Liver (tissue), 3 donors: ENCODE measurements at regions not wholly inside any gene's neighbourhood (a gene's known extent, or its start where the extent isn't known, plus 50 kb on each side); places are given as distances from the start of the nearest gene placed in this dataset.

Experiments used
- ATF3 ChIP-seq: IDR thresholded peaks from 2 replicates; pipeline ENCODE4 v1.6.1; 2016; ENCODE audit warnings: antibody characterized with exemption
- CTCF ChIP-seq: fragments of 150-350 bp; IDR thresholded peaks from 2 replicates; pipeline ENCODE4 v1.5.1; 2017; ENCODE audit warnings: improper control_type of control experiment, low read depth, low read length; ENCODE audit not compliant: missing input control
- FOXA2 ChIP-seq: IDR thresholded peaks from 2 replicates; pipeline ENCODE4 v1.6.1; 2016; ENCODE audit warnings: antibody characterized with exemption
- GABPA ChIP-seq, 2 donors: IDR thresholded peaks in 1 of 2; conservative IDR thresholded peaks in 1 of 2; 2 replicates each; pipeline ENCODE4 v1.6.1; 2016; ENCODE audit warnings: antibody characterized with exemption in 2 of 2, mild to moderate bottlenecking in 1 of 2, moderate library complexity in 1 of 2
- MAX ChIP-seq: IDR thresholded peaks from 2 replicates; pipeline ENCODE4 v1.6.1; 2016; ENCODE audit warnings: antibody characterized with exemption
- REST ChIP-seq: IDR thresholded peaks from 2 replicates; pipeline ENCODE4 v1.6.1; 2016; ENCODE audit warnings: antibody characterized with exemption, mild to moderate bottlenecking
- SP1 ChIP-seq: IDR thresholded peaks from 2 replicates; pipeline ENCODE4 v1.6.1; 2018; ENCODE audit warnings: antibody characterized with exemption, mild to moderate bottlenecking
- TAF1 ChIP-seq: conservative IDR thresholded peaks from 2 replicates; pipeline ENCODE4 v1.6.1; 2016; ENCODE audit warnings: antibody characterized with exemption, mild to moderate bottlenecking
- donor health status: healthy.
- donor health status: healthy.

- TF ChIP-seq CTCF (no peak), REST (no peak), MAX (no peak), SP1 (no peak), FOXA2 (no peak), ATF3 (no peak), GABPA (IDR thresholded peaks at IDR 0.05 in 1 of 2, conservative IDR thresholded peaks at IDR 0.05 in 1 of 2) (no peak), TAF1 (no peak)
These were observed 148.0 kb upstream of the NRP1 start for GRCh38 chr10:33482486-33482885.
